Urothelium cell line (cell line): ENCODE measurements at regions not wholly inside any gene's neighbourhood (a gene's known extent, or its start where the extent isn't known, plus 50 kb on each side); places are given as distances from the start of the nearest gene placed in this dataset.

Source experiments
- DNase-seq: peaks from one replicate; pipeline ENCODE4 v3.0.0; 2011; ENCODE audit warnings: low spot score, mixed read lengths
- FAIRE-seq: peaks from 2 replicates; lab custom pipeline; 2011; peaks lifted over from hg19 to GRCh38; lab: Jason Lieb, UNC

DNA sequence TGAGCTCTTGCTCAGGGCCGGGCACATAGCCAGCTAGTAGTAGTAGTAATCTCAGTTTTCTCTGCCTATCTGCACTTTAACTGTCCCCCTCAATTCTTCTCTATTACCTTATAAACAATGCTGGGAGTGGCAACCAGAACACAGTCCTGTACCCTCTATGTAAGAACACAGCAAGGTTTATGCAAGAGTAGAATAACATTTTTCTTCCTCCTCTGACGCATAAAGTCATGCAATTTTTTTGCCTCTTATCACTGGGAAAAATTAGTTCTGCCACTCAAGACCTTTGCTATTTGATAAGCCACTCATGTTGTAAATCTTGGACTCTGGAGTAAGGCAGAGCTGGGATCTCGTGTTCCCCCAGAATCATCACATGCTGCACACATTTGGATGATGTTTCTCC is 200.7 kb upstream of the SOX11 start:
- no peak for DNase-seq
- FAIRE-seq = no peak

DNA sequence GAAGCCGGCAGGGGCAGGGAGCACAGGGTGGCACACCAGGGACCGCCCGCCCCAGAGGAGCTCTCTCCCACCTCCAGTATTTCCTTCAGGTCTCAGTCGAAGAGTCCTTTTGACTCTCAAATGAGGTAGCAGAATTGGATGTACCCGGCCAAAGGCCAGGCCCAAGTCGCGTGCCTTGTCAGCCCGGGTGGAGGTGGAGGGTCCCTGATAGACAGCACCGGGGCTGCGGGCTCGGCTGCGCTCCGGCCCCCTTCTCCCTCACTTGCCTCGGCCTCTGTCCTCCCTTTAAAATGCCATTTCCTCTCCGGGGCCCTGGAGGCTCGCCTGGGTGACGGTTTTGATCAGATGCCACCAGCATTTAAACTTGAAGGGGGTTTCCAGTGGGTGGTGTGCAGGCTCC is 198.9 kb upstream of the SOX11 start:
- FAIRE-seq (no peak), DNase-seq (no peak)

DNA sequence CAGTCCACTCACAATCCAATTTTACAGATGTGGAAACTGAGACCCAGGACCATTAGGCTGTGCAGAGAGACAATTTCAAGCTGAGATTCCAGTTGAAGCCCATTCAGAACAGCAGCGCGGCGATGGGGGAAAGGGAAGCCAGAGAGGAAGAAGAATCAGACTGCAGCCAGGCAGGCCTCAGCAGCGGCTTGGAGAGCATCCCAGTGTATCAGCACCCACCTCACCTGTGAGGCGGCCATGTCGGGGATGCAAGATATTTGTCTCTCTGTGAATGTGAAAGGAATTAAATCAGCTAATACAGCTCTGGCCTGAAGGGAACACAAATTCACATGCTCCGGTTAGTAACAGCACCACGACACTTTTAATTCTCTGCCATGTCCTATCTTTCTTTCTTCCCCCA is 198.0 kb upstream of the SOX11 start:
- no peak for FAIRE-seq
- DNase-seq = no peak

DNA sequence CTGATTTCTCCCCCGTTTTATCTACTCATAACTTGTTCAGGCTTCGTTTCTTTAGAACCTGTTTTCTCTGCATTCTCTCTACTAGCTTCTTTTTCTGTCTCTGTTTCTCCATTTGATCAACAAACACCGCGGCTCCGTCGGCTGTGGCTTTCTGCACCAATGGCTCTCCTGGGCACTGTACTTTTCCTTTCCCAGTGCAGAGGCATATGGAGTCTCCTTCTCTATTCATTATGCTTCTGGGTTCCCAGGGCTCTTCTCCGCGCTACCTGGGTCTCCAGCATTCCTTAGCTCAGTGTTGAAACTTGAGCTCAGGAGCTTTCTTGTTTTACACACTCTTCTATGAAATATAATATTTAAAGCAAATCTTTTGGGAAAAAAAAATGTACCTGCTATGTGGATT is 196.6 kb upstream of the SOX11 start:
- FAIRE-seq = no peak
- no peak for DNase-seq

DNA sequence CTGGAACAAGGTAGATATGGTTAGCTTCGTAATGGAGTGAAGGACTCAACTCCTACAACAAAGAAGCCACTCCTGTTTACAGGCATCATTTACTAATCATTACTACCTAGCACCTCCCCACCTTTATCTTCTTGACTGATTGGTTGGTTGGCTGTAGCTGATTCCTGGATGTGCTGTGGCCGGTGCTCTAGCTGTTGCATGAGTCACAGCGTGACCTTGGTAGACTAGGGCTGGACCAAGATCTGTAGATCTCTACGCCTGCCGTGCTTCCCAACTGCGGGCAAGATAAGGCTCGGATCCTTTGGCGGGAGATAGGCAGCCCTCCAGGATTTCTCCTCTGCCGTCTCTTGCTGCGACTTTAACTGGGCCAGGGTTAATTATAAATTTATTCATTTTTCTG is 194.3 kb upstream of the SOX11 start:
- no peak for FAIRE-seq
- no peak for DNase-seq

DNA sequence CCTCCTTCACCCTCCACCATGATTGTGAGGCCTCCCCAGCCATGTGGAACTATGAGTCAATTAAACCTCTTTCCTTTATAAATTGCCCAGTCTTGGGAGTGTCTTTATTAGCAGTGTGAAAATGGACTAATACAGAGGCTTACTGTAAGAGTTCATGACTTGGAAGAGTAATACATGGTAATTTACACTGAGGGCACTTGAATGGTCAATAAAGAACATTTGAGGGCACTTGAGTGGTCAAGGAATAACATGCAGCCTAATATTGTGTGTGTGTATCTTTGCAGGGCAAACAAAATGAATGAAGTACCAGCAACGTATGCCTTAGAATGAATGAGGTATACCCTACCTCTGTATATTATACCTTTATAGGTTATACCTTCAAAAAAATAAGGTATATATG is 190.4 kb upstream of the SOX11 start:
- FAIRE-seq (no peak), DNase-seq (no peak)

DNA sequence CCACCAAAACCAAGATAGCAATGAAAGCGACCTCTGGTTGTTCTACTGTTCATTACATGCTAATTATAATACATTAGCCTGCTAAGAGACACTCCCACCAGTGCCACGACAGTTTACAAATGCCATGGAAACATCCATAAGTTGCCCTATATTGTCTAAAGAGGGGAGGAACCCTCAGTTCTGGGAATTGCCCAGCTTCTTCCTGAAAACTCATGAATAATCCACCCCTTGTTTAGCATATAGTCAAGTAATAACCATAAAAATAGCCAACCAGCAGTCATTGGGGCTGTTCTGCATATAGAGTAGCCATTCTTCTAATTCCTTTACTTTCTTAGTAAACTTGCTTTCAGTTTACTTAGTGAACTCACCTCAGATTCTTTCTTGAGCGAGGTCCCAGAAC is 189.8 kb upstream of the SOX11 start:
- FAIRE-seq (no peak), DNase-seq (no peak)

DNA sequence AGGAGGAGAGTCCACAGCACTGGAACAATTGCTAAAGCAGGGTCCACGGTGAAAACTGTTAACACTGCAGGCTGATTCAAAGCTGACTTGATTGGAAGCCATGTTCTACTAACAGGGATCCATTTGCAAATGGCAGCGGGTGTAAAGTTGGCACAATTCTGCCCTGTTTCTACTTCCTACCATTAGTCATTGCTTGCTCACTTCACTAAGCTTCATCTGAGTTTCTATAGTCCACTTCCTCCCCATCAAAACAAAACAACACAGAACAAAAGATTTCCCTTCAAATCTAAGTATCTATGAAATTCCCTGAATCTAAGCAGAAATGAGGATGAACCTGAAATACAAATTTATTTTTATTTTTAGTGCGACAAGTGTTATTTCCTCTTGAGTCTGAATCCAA is 187.4 kb upstream of the SOX11 start:
- DNase-seq (no peak), FAIRE-seq (no peak)

DNA sequence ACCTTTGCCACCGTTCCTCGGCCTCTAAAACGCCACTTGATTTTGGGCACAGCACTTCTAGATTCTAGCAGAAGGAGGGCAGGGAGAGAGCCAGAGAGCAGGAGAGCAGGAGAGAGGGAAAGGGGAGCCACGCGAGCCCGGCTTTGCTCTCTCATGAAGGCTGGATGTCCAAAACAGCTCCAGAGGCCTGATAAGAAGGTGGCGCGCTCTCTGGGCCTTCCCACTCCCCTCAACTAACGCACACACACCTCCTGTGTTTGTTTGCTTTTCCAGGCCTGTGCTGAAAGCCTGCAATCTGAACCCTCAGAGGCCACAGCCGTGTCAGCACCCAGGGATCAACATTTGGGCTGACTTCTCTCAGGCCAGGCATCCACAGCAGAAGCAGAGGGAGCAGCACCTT is 184.8 kb upstream of the SOX11 start:
- DNase-seq (no peak), FAIRE-seq (no peak)

DNA sequence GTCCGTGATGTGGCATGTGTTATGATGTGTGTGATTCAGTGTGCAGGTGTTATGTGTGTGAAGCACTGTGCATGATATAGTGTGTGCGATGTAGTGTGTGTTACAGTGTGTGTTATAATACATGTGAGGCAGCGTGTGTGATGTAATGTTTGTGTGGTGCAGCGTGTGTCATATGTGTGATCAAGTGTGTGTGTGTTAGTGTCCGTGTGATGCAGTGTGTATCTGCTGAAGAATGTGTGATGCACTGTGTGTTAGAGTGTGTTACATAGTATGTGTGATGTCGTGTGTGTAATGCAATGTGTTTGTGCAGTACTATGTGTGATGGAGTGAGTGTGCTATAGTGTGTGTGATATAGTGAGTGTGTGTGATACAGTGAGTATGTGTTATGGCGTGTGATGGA is 182.8 kb upstream of the SOX11 start:
- DNase-seq (no peak), FAIRE-seq (no peak)

DNA sequence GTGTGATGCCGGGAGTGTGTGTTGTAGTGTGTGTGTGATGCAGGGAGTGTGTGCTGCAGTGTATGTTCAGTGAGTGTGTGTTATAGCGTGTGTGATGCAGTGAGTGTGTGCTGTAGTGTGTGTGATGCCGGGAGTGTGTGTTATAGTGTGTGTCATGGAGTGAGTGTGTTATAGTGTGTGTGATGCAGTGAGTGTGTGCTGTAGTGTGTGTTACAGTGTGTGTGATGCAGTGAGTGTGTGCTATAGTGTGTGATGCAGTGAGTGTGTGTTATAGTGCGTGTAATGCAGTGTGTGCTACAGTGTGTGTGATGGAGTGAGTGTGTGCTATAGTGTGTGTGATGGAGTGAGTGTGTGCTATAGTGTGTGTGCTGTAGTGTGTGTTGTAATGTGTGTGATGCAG is 182.1 kb upstream of the SOX11 start:
- FAIRE-seq (no peak), DNase-seq (no peak)

DNA sequence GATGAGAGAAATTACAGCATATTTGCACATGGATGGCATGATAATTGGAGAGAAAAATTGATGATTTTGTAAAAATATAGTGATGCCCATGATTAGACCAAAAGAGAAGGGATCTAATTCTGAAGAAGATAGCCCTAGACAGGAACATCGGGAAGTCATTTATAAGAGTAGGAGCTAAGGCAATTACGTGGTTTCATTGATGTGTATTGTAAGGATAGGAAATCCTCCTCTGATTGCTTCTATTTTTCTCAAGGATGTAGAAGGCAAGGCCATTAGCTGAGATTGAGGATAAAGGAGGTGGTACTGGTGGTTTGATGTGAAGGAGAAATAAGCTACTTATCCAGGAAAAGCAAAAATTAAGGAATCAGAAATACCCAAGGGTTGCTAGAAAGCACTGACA is 176.5 kb upstream of the SOX11 start:
- DNase-seq = no peak
- no peak for FAIRE-seq

DNA sequence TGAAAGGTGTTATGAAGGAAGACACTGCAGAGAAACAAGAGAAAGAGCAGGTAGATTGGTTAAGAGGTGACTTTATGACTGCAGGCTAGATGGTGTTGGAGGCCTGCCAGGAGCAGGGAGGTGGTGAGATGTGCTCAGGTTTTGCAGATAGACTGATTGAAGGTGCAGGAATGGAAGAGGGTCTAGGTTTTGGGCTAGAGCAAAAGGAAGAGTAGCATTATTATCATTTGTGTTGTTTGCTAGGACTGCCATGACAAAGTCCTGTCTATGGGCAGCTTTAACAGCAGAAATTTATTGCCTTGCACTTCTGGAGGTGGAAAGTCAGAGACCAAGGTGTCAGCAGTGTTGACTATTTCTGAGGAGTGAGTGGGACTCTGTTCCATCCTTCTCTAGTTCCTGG is 172.9 kb upstream of the SOX11 start:
- no peak for FAIRE-seq
- DNase-seq = no peak

DNA sequence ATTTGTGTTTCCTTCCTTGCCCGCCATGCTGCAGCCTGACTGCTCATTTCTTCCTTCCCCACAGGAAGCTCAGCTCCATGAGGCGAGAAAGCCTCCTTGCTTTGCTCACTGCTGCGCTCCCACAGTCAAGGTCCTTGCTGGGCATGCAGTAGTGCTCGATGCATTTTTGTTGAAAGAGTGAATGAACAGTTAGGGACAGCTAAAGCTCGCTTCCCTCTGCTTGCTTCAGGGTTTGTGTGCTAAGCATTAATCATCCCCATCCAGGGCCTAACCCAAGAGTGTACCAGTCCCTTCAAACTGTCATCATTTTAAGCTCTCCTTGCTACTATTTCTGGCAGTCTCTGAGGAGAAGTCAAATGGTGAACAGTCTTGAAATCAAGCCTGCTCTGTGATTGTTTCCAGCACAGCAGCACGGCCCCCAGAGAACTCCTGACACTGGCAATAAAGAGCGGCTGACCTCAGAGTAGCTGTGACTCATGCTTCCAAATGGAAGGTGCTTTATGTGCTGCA is 171.7 kb upstream of the SOX11 start:
- peak; percentile 56 for DNase-seq
- FAIRE-seq = no peak

DNA sequence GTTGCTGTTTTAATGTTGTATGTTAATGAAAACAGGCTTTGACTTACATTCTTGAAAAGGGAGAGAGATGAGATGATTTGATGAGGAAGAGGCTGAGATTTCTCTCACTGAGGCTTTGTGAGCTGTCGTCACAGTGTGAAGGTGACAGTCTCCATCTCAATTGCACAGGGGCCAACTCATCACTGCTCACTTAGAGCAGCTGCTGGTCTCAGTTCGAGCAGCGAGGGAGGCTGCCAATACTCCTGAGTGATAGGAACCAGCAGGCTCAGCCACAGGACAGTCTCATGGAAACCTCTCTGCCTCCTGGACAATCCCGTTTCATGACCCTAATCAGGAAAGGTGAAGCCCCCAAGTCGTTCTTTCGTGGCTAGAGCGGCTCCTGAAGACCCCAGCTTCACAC is 170.7 kb upstream of the SOX11 start:
- FAIRE-seq = no peak
- DNase-seq = no peak

DNA sequence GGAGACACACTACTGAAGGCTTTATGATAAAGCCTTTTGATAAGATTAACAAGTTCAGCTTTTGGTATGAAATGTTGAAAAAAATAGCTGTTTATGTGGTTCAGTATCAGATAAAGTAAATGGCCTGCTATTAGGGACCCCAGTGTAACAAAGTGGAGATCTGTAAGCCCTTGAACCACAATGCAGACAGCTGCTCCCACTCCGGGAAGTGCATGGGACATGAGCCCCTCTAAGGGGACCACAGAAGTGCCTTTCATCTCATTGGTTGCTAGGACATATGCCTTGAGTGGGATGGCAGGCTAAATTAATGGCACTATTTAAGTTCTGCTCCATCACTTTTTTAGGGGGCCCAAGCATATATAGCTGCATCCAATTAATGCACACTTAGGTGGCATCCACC is 167.6 kb upstream of the SOX11 start:
- DNase-seq = no peak
- FAIRE-seq = no peak

DNA sequence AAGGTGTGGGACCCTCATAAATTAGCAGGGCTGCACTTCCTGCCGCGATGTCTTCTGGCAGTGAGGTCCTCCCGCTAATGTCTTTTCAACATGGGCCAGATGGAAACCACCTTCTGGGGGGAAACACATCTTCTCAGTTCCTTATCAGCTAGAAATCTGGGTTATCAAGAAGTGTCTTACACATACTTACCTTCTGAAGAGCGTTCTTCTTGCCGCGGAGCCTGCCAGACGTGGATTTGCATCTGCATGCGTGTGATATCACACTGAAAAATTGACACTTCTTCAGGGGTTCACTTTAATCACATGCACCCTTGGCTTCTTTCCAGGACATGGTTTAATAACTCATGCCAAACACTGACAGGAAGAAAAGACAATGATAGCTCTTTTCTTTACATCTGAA is 163.5 kb upstream of the SOX11 start:
- DNase-seq (no peak), FAIRE-seq (no peak)

DNA sequence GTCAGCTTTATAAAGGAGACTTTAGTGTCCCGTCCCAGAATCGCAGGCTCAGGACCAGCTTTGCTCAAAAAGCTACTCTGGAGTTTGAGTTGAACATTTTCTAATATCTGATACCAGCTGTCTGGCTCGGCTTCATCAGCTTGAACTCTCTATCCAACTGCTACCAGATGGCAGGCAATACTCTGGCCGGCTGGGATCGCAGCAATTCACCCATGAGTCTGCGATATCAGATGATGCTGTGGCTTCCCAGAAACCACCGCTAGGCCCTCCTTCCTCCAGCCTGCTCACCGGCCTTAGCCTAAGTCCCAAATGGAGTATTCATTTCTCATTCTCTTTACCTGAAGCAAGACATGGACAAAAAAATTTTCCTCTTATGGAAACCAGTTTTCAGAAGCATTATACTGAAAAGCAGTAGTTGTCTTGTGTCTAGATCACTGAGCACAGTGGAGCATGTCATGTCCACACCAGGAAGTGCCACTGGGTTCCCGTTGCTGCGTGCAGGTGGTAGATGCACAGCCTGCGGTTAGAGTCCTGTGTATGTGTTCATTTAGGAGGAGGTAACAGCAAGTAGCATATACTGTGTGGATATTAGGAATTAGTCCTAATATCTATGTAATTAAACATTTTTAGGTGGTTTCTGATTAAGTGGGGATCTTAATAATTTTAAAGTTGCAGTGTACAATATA is 162.0 kb upstream of the SOX11 start:
- no peak for DNase-seq
- no peak for FAIRE-seq

DNA sequence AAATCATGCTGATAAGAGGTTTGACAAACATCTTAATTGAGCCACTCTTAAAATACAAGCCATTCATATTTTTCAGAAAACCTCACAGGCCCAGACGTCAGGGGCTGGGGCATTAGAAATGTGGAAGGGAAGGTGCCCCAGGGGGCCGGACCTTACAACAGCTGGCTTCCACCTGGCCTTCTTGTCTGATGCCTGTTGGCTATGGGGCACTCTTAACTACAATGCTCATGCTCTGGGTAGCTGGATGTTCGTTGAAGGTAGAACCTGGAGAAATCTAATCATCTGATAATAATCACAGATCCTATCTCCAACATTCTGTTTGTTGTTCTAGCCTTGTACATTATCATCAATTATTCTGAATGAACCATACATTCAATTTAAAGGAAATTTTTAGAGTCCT is 156.9 kb upstream of the SOX11 start:
- FAIRE-seq (no peak), DNase-seq (no peak)

DNA sequence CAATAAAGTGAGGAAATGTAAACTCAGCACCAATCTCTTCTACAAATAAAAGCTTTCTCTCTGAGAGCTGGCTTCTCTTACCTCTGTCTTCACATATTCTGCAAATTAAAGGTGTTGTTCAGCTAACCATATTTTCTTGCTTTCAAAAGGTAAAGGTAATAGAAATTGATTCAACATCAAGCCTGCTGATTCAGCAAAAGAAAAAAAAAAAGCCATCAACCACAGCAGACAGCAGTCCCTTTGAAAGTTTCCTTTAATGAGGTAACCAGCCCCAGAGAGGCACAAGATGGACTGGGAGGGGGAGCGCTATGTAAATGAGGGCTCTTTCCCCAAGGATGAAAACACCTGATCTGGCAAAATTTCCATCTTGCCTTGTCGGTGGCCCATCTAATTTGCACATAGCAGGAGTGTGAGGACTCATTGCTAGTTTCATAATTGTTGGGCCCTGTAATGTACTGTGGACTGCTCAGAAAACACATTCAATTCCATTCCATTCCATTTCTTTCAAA is 154.9 kb upstream of the SOX11 start:
- DNase-seq (no peak), FAIRE-seq (no peak)

DNA sequence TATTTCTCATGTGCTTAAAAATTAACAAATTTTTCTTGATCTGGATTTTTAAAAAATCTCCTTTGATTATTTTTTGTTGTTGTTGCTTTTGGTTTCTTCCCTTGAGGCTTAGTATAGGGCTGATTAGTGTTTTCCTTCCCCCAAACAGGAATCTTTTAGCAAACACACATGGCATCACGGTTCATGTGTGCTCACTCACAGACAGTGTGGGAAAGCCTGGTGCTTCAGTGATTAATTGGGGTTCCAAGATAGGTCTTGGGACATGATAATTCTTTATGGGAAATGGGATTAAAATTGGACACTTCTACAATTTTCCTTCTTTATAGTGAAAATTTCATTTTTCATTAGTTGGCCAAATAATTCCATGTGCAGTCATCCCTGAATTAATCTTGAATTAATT is 153.9 kb upstream of the SOX11 start:
- no peak for DNase-seq
- no peak for FAIRE-seq

DNA sequence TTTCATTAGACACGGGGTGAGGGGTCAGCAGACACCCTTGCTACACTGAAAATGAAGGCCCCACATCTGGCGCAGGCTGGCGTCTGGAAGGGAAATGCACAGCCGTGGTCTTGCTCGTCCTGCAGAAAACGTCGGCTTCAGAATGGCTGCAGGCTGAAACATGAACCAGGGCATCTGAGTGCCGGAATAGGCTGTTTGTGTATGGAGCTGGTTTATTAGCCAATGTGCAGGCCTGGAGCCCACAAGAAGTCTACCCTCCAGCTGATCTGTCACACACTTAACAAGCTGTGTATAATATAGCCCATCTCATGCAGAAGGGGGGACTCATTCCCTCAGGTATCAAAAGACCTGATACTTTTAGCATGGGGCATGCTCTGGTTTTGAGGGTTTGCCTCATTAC is 153.4 kb upstream of the SOX11 start:
- DNase-seq = no peak

More for the DNA sequence above, 153.4 kb upstream of the SOX11 start:
- FAIRE-seq = no peak
